Sigmoid colon (tissue), 6 donors: ENCODE measurements at regions not wholly inside any gene's neighbourhood (a gene's known extent, or its start where the extent isn't known, plus 50 kb on each side); places are given as distances from the start of the nearest gene placed in this dataset.

Source experiments
- DNase-seq: peaks from one replicate; pipeline ENCODE4 v3.0.0-alpha.2; 2019
- H3K27ac ChIP-seq, 4 donors: fragments of 200-600 bp; sonication (generic); one replicate each; pipeline ENCODE4 v1.5.1; 2016 to 2019; ENCODE audit warnings: mild to moderate bottlenecking in 1 of 4
- H3K27me3 ChIP-seq, 3 donors: fragments of 200-600 bp; sonication (generic); one replicate each; pipeline ENCODE4 v1.5.1; 2019; ENCODE audit warnings: mild to moderate bottlenecking in 1 of 3
- H3K36me3 ChIP-seq, 4 donors: fragments of 200-600 bp; sonication (generic); one replicate each; pipeline ENCODE4 v1.5.1; 2016 to 2019
- H3K4me1 ChIP-seq, 4 donors: fragments of 200-600 bp; sonication (generic); one replicate each; pipeline ENCODE4 v1.5.1; 2017 to 2019
- H3K4me3 ChIP-seq, 4 donors: fragments of 200-600 bp; sonication (generic); one replicate each; pipeline ENCODE4 v1.5.1; 2017 to 2019; ENCODE audit warnings: mild to moderate bottlenecking in 2 of 4, moderate library complexity in 1 of 4
- H3K9me3 ChIP-seq, 4 donors: fragments of 200-600 bp in 3 of 4; sonication (generic) in 3 of 4; one replicate each; pipeline versions ENCODE4 v1.5.1 to v1.6.1; 2013 to 2019
- CTCF ChIP-seq, 4 experiments: fragments of 450-650 bp in 3 of 4; fragments of 200-600 bp in 1 of 4; IDR thresholded peaks; one replicate each; pipeline ENCODE4 v1.5.1; 2016 to 2019; ENCODE audit warnings: antibody characterized with exemption in 4 of 4, mild to moderate bottlenecking in 3 of 4, moderate library complexity in 2 of 4
- EP300 ChIP-seq, 4 donors: sonication (generic); formaldehyde crosslinking; IDR thresholded peaks; one replicate each; pipeline ENCODE4 v1.6.1; 2017; ENCODE audit warnings: antibody characterized with exemption in 4 of 4
- POLR2A ChIP-seq, 2 donors: fragments of 450-650 bp; IDR thresholded peaks; one replicate each; pipeline ENCODE4 v1.6.1; 2016; ENCODE audit warnings: antibody characterized with exemption in 2 of 2, mild to moderate bottlenecking in 2 of 2, moderate library complexity in 2 of 2
- POLR2AphosphoS5 ChIP-seq, 4 donors: sonication (generic); formaldehyde crosslinking; IDR thresholded peaks; one replicate each; pipeline ENCODE4 v1.6.1; 2017; ENCODE audit warnings: antibody characterized with exemption in 4 of 4
- WGBS, 2 donors: extraction: QIAGEN DNeasy Blood & Tissue Kit; methylation state at CpG; one replicate each; pipeline ENCODE4 v1.1.7; 2013; 5-methylcytosine and 5-hydroxymethylcytosine counted together
- intact Hi-C: fragments of 100-400 bp; cut with DNase I; formaldehyde crosslinking; loops from one replicate; pipeline ENCODE4 v1.15.1; 2023
- donor health status: healthy with polysubstance abuse.
- donor health status: healthy.

- 12 to 17% methylated on average over 1 of the region's 1 CpG for WGBS, 2 donors
- intact Hi-C loops, result no loop called here
- H3K4me1 ChIP-seq, result peaks cover 0 to 26% (median 14%) of the 10 kb centered on the region in 4 donors
These were observed 337.9 kb downstream of the FGFR2 start for GRCh38 chr10:121260377-121260776.

GRCh38 chr10:121261665-121262064 is 336.6 kb downstream of the FGFR2 start:
- Histone ChIP-seq H3K9me3 (no peaks in the 10 kb centered on the region), H3K4me1 (peaks cover 0 to 38% (median 24%) of the 10 kb centered on the region in 4 donors), H3K4me3 (no peak overlapping the region), H3K36me3 (no peaks in the 10 kb centered on the region), H3K27me3 (no peaks in the 10 kb centered on the region), H3K27ac (no peak overlapping the region)
- intact Hi-C loops, result no loop called here
- 94 to 96% methylated on average over 3 of the region's 3 CpGs for WGBS, 2 donors
- TF ChIP-seq POLR2A (IDR thresholded peaks at IDR 0.05) (no peak), POLR2AphosphoS5 (IDR thresholded peaks at IDR 0.05) (no peak), CTCF (IDR thresholded peaks at IDR 0.05) (no peak), EP300 (IDR thresholded peaks at IDR 0.05) (no peak)
- no peak for DNase-seq

More at GRCh38 chr10:121260377-121260776, 337.9 kb downstream of the FGFR2 start:
- H3K9me3 ChIP-seq, result no peaks in the 10 kb centered on the region
- H3K27me3 ChIP-seq, result no peaks in the 10 kb centered on the region
- H3K27ac ChIP-seq, result no peak overlapping the region
- no peak for DNase-seq
- no peak overlapping the region for H3K4me3 ChIP-seq
- TF ChIP-seq CTCF (IDR thresholded peaks at IDR 0.05) (no peak), EP300 (IDR thresholded peaks at IDR 0.05) (no peak), POLR2AphosphoS5 (IDR thresholded peaks at IDR 0.05) (no peak), POLR2A (IDR thresholded peaks at IDR 0.05) (no peak)
- no peaks in the 10 kb centered on the region for H3K36me3 ChIP-seq

GRCh38 chr10:121262774-121263430 is 335.3 kb downstream of the FGFR2 start:
- intact Hi-C loops, result no loop called here
- Histone ChIP-seq H3K36me3 (no peaks in the 10 kb centered on the region), H3K9me3 (no peaks in the 10 kb centered on the region), H3K4me3 (no peak overlapping the region), H3K4me1 (peaks cover 0 to 38% (median 24%) of the 10 kb centered on the region in 4 donors), H3K27me3 (no peaks in the 10 kb centered on the region), H3K27ac (peak overlapping the region in 2 of 4 donors; percentile 48 to 58)
- DNase-seq, result no peak
- 23 to 50% methylated on average over 10 of the region's 10 CpGs for WGBS, 2 donors
- no peak for TF ChIP-seq POLR2A (IDR thresholded peaks at IDR 0.05)
- no peak for TF ChIP-seq POLR2AphosphoS5 (IDR thresholded peaks at IDR 0.05)
- TF ChIP-seq EP300 (IDR thresholded peaks at IDR 0.05), result no peak
- TF ChIP-seq CTCF (IDR thresholded peaks at IDR 0.05), result no peak

- no peak overlapping the region for H3K4me3 ChIP-seq
- TF ChIP-seq POLR2A (IDR thresholded peaks at IDR 0.05), result no peak
- no peak for TF ChIP-seq EP300 (IDR thresholded peaks at IDR 0.05)
- TF ChIP-seq CTCF (IDR thresholded peaks at IDR 0.05), result no peak
- TF ChIP-seq POLR2AphosphoS5 (IDR thresholded peaks at IDR 0.05), result no peak
- no peaks in the 10 kb centered on the region for H3K36me3 ChIP-seq
- H3K9me3 ChIP-seq, result no peaks in the 10 kb centered on the region
- peak overlapping the region in 2 of 4 donors; percentile 48 to 58 for H3K27ac ChIP-seq
- no peak for DNase-seq
- intact Hi-C loops, result no loop called here
- 15 to 66% methylated on average over 6 of the region's 6 CpGs for WGBS, 2 donors
- no peaks in the 10 kb centered on the region for H3K27me3 ChIP-seq
- H3K4me1 ChIP-seq, result peaks cover 0 to 38% (median 24%) of the 10 kb centered on the region in 4 donors
These were observed 334.8 kb downstream of the FGFR2 start for GRCh38 chr10:121263431-121263783.
